A673 (cell line): ENCODE measurements at regions not wholly inside any gene's neighbourhood (a gene's known extent, or its start where the extent isn't known, plus 50 kb on each side); places are given as distances from the start of the nearest gene placed in this dataset.

ENCODE experiments used
- CTCF ChIP-seq: fragments of 300-800, 200-600 bp; sonication (generic); conservative IDR thresholded peaks from 2 replicates; pipeline ENCODE4 v1.5.1; 2017; ENCODE audit warnings: low read depth, mild to moderate bottlenecking, antibody characterized with exemption, low read length, moderate library complexity, mixed read lengths
- EZH2 ChIP-seq: fragments of 200-600 bp; sonication (generic); IDR thresholded peaks from 2 replicates; pipeline ENCODE4 v1.6.1; 2017; ENCODE audit warnings: borderline replicate concordance, low read depth, mild to moderate bottlenecking, mixed read lengths, antibody characterized with exemption, low read length; ENCODE audit not compliant: poor library complexity, severe bottlenecking

DNA sequence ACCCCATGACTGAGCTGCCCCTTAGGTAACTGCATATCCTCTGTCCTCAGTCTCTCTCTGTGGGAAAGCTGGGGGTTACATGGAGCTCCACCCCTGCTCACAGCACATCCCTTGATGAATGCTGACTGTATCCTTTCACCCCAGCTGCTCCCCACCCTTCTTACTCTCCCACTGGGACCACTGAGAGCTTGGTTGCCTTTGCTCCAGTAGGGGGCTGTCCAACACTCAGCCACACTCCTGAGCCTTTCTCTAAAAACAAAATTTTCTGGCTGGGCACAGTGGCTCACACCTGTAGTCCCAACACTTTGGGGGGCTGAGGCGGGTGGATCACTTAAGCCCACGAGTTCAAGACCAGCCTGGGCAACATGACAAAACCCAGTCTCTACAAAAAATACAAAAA is 55.4 kb upstream of the EPCAM start:
- TF ChIP-seq CTCF = no peak; the same call in 1 of the 2 replicates
- TF ChIP-seq EZH2 = no peak
